Panc1 (cell line): ENCODE measurements at regions not wholly inside any gene's neighbourhood (a gene's known extent, or its start where the extent isn't known, plus 50 kb on each side); places are given as distances from the start of the nearest gene placed in this dataset.
"Not testable (repeated sequence)": the region's sequence is repeated elsewhere in the genome, so short reads cannot be mapped to it uniquely, and the experiment has no call there.

ENCODE experiments used
- CTCF ChIP-seq: fragments of 450-650 bp; IDR thresholded peaks from 2 replicates; pipeline ENCODE4 v1.5.1; 2017; ENCODE audit warnings: mild to moderate bottlenecking
- POLR2AphosphoS5 ChIP-seq: IDR thresholded peaks from 2 replicates; pipeline ENCODE4 v1.6.1; 2012; ENCODE audit warnings: mild to moderate bottlenecking, low read depth, low read length, moderate library complexity
- REST ChIP-seq, 2 experiments: IDR thresholded peaks; 2 replicates each; pipeline ENCODE4 v1.6.1; 2011 to 2012; ENCODE audit warnings: low read depth in 2 of 2, control low read depth in 1 of 2, low read length in 1 of 2, mild to moderate bottlenecking in 1 of 2, moderate library complexity in 1 of 2; ENCODE audit not compliant: insufficient read depth in 1 of 2
- TCF7L2 ChIP-seq: IDR thresholded peaks from 2 replicates; pipeline ENCODE4 v1.6.1; 2011; ENCODE audit warnings: mild to moderate bottlenecking, low read depth, low read length, inconsistent platforms

- TF ChIP-seq POLR2AphosphoS5; CTCF; TCF7L2; REST (IDR thresholded peaks at IDR 0.05; ENCODE audit: insufficient read depth in 1 of 2, low read depth in 2 of 2, low read length in 1 of 2): not testable (repeated sequence)
These were observed 1578.5 kb downstream of the SI start for GRCh38 chr3:163499736-163500219.
